IMR-90 (cell line): ENCODE measurements at regions not wholly inside any gene's neighbourhood (a gene's known extent, or its start where the extent isn't known, plus 50 kb on each side); places are given as distances from the start of the nearest gene placed in this dataset.

Source experiments
- CEBPB ChIP-seq: IDR thresholded peaks from 2 replicates; pipeline ENCODE4 v1.6.1; 2012; ENCODE audit warnings: low read depth, low read length, improper control_type of control experiment
- MAZ ChIP-seq: IDR thresholded peaks from 2 replicates; pipeline ENCODE4 v1.6.1; 2012; ENCODE audit warnings: low read depth, mild to moderate bottlenecking, low read length, improper control_type of control experiment, moderate library complexity, borderline replicate concordance
- MXI1 ChIP-seq: IDR thresholded peaks from 2 replicates; pipeline ENCODE4 v1.6.1; 2012; ENCODE audit warnings: low read depth, mild to moderate bottlenecking, low read length, moderate library complexity, borderline replicate concordance
- NFE2L2 ChIP-seq: fragments of 150-350 bp; IDR thresholded peaks from 2 replicates; pipeline ENCODE4 v1.6.1; 2016; ENCODE audit warnings: low read depth, mild to moderate bottlenecking, low read length
- POLR2A ChIP-seq: IDR thresholded peaks from 2 replicates; pipeline ENCODE4 v1.6.1; 2012; ENCODE audit warnings: mild to moderate bottlenecking, low read depth, low read length
- RAD21 ChIP-seq: IDR thresholded peaks from 2 replicates; pipeline ENCODE4 v1.6.1; 2012; ENCODE audit warnings: low read length, improper control_type of control experiment
- RCOR1 ChIP-seq: IDR thresholded peaks from 2 replicates; pipeline ENCODE4 v1.6.1; 2012; ENCODE audit warnings: mild to moderate bottlenecking, low read length, improper control_type of control experiment; ENCODE audit not compliant: insufficient replicate concordance
- RFX5 ChIP-seq: IDR thresholded peaks from 2 replicates; pipeline ENCODE4 v1.8.0; 2012; ENCODE audit warnings: low read depth, mild to moderate bottlenecking, low read length, moderate library complexity
- SMC3 ChIP-seq: fragments of 150-350 bp; IDR thresholded peaks from 2 replicates; pipeline ENCODE4 v1.6.1; 2016; ENCODE audit warnings: low read depth, mild to moderate bottlenecking, antibody characterized with exemption, low read length, moderate library complexity
- TF ChIP-seq, protein P1 (sequence below): conservative IDR thresholded peaks from 2 replicates; pipeline ENCODE4 v1.5.1; 2012; ENCODE audit warnings: mild to moderate bottlenecking, low read depth, low read length, improper control_type of control experiment
- TF ChIP-seq, protein P2 (sequence below): fragments of 150-350 bp; IDR thresholded peaks from 2 replicates; pipeline ENCODE4 v1.6.1; 2017; ENCODE audit warnings: mild to moderate bottlenecking, antibody characterized with exemption, low read length, low read depth

- TF ChIP-seq, protein P1, sequence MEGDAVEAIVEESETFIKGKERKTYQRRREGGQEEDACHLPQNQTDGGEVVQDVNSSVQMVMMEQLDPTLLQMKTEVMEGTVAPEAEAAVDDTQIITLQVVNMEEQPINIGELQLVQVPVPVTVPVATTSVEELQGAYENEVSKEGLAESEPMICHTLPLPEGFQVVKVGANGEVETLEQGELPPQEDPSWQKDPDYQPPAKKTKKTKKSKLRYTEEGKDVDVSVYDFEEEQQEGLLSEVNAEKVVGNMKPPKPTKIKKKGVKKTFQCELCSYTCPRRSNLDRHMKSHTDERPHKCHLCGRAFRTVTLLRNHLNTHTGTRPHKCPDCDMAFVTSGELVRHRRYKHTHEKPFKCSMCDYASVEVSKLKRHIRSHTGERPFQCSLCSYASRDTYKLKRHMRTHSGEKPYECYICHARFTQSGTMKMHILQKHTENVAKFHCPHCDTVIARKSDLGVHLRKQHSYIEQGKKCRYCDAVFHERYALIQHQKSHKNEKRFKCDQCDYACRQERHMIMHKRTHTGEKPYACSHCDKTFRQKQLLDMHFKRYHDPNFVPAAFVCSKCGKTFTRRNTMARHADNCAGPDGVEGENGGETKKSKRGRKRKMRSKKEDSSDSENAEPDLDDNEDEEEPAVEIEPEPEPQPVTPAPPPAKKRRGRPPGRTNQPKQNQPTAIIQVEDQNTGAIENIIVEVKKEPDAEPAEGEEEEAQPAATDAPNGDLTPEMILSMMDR: no peak
- no peak for TF ChIP-seq POLR2A
- TF ChIP-seq CEBPB: no peak
- TF ChIP-seq RAD21: no peak
- TF ChIP-seq NFE2L2: no peak
- no peak for TF ChIP-seq MXI1
- TF ChIP-seq MAZ: no peak
- no peak for TF ChIP-seq RFX5
- TF ChIP-seq, protein P2, sequence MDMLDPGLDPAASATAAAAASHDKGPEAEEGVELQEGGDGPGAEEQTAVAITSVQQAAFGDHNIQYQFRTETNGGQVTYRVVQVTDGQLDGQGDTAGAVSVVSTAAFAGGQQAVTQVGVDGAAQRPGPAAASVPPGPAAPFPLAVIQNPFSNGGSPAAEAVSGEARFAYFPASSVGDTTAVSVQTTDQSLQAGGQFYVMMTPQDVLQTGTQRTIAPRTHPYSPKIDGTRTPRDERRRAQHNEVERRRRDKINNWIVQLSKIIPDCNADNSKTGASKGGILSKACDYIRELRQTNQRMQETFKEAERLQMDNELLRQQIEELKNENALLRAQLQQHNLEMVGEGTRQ: no peak
- no peak for TF ChIP-seq SMC3
- no peak for TF ChIP-seq RCOR1
These were observed 452.2 kb upstream of the HNRNPA3 start for GRCh38 chr2:176760439-176760838.
